ENCODE measurements at regions not wholly inside any gene's neighbourhood (a gene's known extent, or its start where the extent isn't known, plus 50 kb on each side); places are given as distances from the start of the nearest gene placed in this dataset.

- TF ChIP-seq CTCF (IDR thresholded peaks at IDR 0.05) = no peak
- TF ChIP-seq EP300 (IDR thresholded peaks at IDR 0.05) = no peak
- no peak for TF ChIP-seq POLR2A (IDR thresholded peaks at IDR 0.05; ENCODE audit: low read depth)
- TF ChIP-seq POLR2AphosphoS5 (IDR thresholded peaks at IDR 0.05) = no peak
Measured at GRCh38 chr3:95184038-95184437, 1121.2 kb downstream of the NSUN3 start.
